PC-9 (cell line): ENCODE measurements at regions not wholly inside any gene's neighbourhood (a gene's known extent, or its start where the extent isn't known, plus 50 kb on each side); places are given as distances from the start of the nearest gene placed in this dataset.

ENCODE experiments used
- EZH2 ChIP-seq: fragments of 200-600 bp; sonication (generic); IDR thresholded peaks from 2 replicates; pipeline ENCODE4 v1.8.0; 2017; ENCODE audit warnings: antibody characterized with exemption, low read depth
- TF ChIP-seq, protein P1 (sequence below): fragments of 200-600 bp; sonication (generic); conservative IDR thresholded peaks from 2 replicates; pipeline ENCODE4 v1.6.1; 2017; ENCODE audit warnings: mixed run types, antibody characterized with exemption, mild to moderate bottlenecking, moderate library complexity

GRCh38 chr16:7137560-7138330 lies 194.9 kb upstream of the RBFOX1 start:
- TF ChIP-seq, protein P1, sequence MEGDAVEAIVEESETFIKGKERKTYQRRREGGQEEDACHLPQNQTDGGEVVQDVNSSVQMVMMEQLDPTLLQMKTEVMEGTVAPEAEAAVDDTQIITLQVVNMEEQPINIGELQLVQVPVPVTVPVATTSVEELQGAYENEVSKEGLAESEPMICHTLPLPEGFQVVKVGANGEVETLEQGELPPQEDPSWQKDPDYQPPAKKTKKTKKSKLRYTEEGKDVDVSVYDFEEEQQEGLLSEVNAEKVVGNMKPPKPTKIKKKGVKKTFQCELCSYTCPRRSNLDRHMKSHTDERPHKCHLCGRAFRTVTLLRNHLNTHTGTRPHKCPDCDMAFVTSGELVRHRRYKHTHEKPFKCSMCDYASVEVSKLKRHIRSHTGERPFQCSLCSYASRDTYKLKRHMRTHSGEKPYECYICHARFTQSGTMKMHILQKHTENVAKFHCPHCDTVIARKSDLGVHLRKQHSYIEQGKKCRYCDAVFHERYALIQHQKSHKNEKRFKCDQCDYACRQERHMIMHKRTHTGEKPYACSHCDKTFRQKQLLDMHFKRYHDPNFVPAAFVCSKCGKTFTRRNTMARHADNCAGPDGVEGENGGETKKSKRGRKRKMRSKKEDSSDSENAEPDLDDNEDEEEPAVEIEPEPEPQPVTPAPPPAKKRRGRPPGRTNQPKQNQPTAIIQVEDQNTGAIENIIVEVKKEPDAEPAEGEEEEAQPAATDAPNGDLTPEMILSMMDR: no peak
- TF ChIP-seq EZH2: no peak
